Testis (tissue), 2 donors: ENCODE measurements at regions not wholly inside any gene's neighbourhood (a gene's known extent, or its start where the extent isn't known, plus 50 kb on each side); places are given as distances from the start of the nearest gene placed in this dataset.

Experiments
- CTCF ChIP-seq, 3 experiments: fragments of 450-650 bp in 2 of 3; fragments of 200-600 bp in 1 of 3; sonication (generic) in 1 of 3; IDR thresholded peaks; one replicate each; pipeline ENCODE4 v1.5.1; 2016 to 2019; ENCODE audit warnings: antibody characterized with exemption in 3 of 3, mild to moderate bottlenecking in 2 of 3, moderate library complexity in 1 of 3
- POLR2A ChIP-seq: fragments of 450-650 bp; IDR thresholded peaks from one replicate; pipeline ENCODE4 v1.6.1; 2017; ENCODE audit warnings: antibody characterized with exemption, mild to moderate bottlenecking, moderate library complexity

- TF ChIP-seq CTCF (IDR thresholded peaks at IDR 0.05): no peak
- TF ChIP-seq POLR2A: no peak
Observed at GRCh38 chr4:66558651-66559050, 888.4 kb upstream of the EPHA5 start.
